OCI-LY7 (cell line): ENCODE measurements at regions not wholly inside any gene's neighbourhood (a gene's known extent, or its start where the extent isn't known, plus 50 kb on each side); places are given as distances from the start of the nearest gene placed in this dataset.

Source experiments
- BruUV-seq: library from RNA; stranded (reverse); fragments of 400-500 nt; replicated peaks from 2 replicates; lab custom pipeline; 2021; lab: Mats Ljungman, UMichigan
- CTCF ChIA-PET: fragments of 300-600 bp; sonication (Branson Sonifier 250); formaldehyde crosslinking; loops from one replicate; lab custom pipeline; 2022; ENCODE audit warnings: antibody characterized with exemption; ENCODE audit not compliant: unreplicated experiment; lab: Charles Lee
- POLR2A ChIA-PET: fragments of 300-600 bp; sonication (Branson Sonifier 250); formaldehyde crosslinking; loops from one replicate; lab custom pipeline; 2022; ENCODE audit warnings: antibody characterized with exemption; lab: Charles Lee
- DNase-seq: peaks from one replicate; pipeline ENCODE4 v3.0.0-alpha.2; 2015; ENCODE audit warnings: low spot score
- H2AFZ ChIP-seq: fragments of 200-600 bp; sonication (generic), shearing (Covaris generic); 2 replicates; pipeline ENCODE4 v1.6.1; 2014; ENCODE audit warnings: mild to moderate bottlenecking, antibody characterized with exemption, low read length, moderate library complexity
- H3K27ac ChIP-seq: fragments of 200-600 bp; sonication (generic); 2 replicates; pipeline ENCODE4 v1.5.1; 2014; ENCODE audit warnings: mixed run types, low read depth, mild to moderate bottlenecking, moderate library complexity, low read length, inconsistent platforms; ENCODE audit not compliant: poor library complexity, severe bottlenecking
- H3K36me3 ChIP-seq: fragments of 200-600 bp; sonication (generic); 2 replicates; pipeline ENCODE4 v1.6.1; 2014; ENCODE audit warnings: mild to moderate bottlenecking, antibody characterized with exemption, low read length, moderate library complexity, mixed read lengths; ENCODE audit not compliant: insufficient read depth
- H3K4me1 ChIP-seq: fragments of 200-600 bp; sonication (generic); 2 replicates; pipeline ENCODE4 v1.5.1; 2014; ENCODE audit warnings: mild to moderate bottlenecking, low read length; ENCODE audit not compliant: insufficient read depth, poor library complexity, severe bottlenecking
- H3K4me2 ChIP-seq: fragments of 200-600 bp; sonication (generic); 2 replicates; pipeline ENCODE4 v1.6.1; 2014; ENCODE audit warnings: mild to moderate bottlenecking, low read length
- H3K4me3 ChIP-seq: fragments of 200-600 bp; sonication (generic); 2 replicates; pipeline ENCODE4 v1.5.1; 2014; ENCODE audit warnings: mild to moderate bottlenecking, low read depth, low read length; ENCODE audit not compliant: poor library complexity, severe bottlenecking
- H3K79me2 ChIP-seq: fragments of 200-600 bp; sonication (generic); 2 replicates; pipeline ENCODE4 v1.6.1; 2016; ENCODE audit warnings: low read depth, mild to moderate bottlenecking, low read length, moderate library complexity, mixed read lengths; ENCODE audit not compliant: insufficient read depth
- H3K9me2 ChIP-seq: fragments of 200-600 bp; sonication (generic); 2 replicates; pipeline ENCODE4 v1.6.1; 2016; ENCODE audit warnings: mild to moderate bottlenecking, low read length, mixed read lengths; ENCODE audit not compliant: insufficient read depth
- H3K9me3 ChIP-seq: fragments of 200-600 bp; sonication (generic); 2 replicates; pipeline ENCODE4 v1.6.1; 2014; ENCODE audit warnings: mild to moderate bottlenecking, mixed run types, low read length, mixed read lengths
- H4K20me1 ChIP-seq: fragments of 200-600 bp; sonication (generic); 2 replicates; pipeline ENCODE4 v1.6.1; 2014; ENCODE audit warnings: mild to moderate bottlenecking, antibody characterized with exemption, low read length, moderate library complexity, mixed read lengths; ENCODE audit not compliant: insufficient read depth
- EZH2phosphoT487 ChIP-seq: fragments of 200-600 bp; sonication (generic); IDR thresholded peaks from 2 replicates; pipeline ENCODE4 v1.6.1; 2018; ENCODE audit warnings: low read depth, borderline replicate concordance, mild to moderate bottlenecking, mixed run types, antibody characterized with exemption, low read length, moderate library complexity, mixed read lengths
- intact Hi-C: fragments of 100-400 bp; cut with micrococcal nuclease; formaldehyde crosslinking; loops from one replicate; pipeline ENCODE4 v1.10.0; 2022; ENCODE audit not compliant: unreplicated experiment
- TF ChIP-seq, protein P1 (sequence below): fragments of 200-600 bp; sonication (generic); conservative IDR thresholded peaks from 2 replicates; pipeline ENCODE4 v1.5.1; 2014; ENCODE audit warnings: mild to moderate bottlenecking, antibody characterized with exemption, low read length, moderate library complexity, mixed read lengths

DNA sequence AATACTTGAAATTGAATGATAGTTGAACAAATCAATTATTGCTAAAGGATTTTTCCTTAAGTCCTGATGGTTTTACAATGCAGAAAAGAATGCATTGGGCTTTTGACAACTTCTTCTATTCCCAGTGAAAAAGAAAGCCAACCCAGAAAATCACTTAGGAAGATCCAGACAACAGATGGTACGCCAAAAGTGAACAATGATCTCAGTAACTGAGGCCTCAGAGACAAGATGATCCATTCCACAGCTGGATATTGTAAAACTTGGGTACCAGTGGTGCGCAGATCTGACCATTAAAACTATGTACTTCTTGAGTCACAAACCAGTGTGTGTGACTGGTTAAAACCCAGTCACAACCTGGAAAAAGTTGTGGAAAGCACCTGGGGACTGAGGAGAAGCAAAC lies 173.5 kb downstream of the ETAA1 start:
- H3K4me1 ChIP-seq = no peaks in the 10 kb centered on the region
- no peak overlapping the region for H3K27ac ChIP-seq
- H2AFZ ChIP-seq = no peak overlapping the region
- no peaks in the 10 kb centered on the region for H3K79me2 ChIP-seq
- H3K9me3 ChIP-seq = no peaks in the 10 kb centered on the region
- H3K9me2 ChIP-seq = no peaks in the 10 kb centered on the region
- no TSS peak for BruUV-seq
- intact Hi-C loops = no loop called here
- POLR2A ChIA-PET = no interaction called here
- H3K4me2 ChIP-seq = no peak overlapping the region
- no peaks in the 10 kb centered on the region for H4K20me1 ChIP-seq
- no peak for DNase-seq
- CTCF ChIA-PET = no interaction called here
- no peaks in the 10 kb centered on the region for H3K36me3 ChIP-seq
- H3K4me3 ChIP-seq = no peak overlapping the region
- TF ChIP-seq EZH2phosphoT487 = no peak
- TF ChIP-seq, protein P1, sequence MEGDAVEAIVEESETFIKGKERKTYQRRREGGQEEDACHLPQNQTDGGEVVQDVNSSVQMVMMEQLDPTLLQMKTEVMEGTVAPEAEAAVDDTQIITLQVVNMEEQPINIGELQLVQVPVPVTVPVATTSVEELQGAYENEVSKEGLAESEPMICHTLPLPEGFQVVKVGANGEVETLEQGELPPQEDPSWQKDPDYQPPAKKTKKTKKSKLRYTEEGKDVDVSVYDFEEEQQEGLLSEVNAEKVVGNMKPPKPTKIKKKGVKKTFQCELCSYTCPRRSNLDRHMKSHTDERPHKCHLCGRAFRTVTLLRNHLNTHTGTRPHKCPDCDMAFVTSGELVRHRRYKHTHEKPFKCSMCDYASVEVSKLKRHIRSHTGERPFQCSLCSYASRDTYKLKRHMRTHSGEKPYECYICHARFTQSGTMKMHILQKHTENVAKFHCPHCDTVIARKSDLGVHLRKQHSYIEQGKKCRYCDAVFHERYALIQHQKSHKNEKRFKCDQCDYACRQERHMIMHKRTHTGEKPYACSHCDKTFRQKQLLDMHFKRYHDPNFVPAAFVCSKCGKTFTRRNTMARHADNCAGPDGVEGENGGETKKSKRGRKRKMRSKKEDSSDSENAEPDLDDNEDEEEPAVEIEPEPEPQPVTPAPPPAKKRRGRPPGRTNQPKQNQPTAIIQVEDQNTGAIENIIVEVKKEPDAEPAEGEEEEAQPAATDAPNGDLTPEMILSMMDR = no peak

DNA sequence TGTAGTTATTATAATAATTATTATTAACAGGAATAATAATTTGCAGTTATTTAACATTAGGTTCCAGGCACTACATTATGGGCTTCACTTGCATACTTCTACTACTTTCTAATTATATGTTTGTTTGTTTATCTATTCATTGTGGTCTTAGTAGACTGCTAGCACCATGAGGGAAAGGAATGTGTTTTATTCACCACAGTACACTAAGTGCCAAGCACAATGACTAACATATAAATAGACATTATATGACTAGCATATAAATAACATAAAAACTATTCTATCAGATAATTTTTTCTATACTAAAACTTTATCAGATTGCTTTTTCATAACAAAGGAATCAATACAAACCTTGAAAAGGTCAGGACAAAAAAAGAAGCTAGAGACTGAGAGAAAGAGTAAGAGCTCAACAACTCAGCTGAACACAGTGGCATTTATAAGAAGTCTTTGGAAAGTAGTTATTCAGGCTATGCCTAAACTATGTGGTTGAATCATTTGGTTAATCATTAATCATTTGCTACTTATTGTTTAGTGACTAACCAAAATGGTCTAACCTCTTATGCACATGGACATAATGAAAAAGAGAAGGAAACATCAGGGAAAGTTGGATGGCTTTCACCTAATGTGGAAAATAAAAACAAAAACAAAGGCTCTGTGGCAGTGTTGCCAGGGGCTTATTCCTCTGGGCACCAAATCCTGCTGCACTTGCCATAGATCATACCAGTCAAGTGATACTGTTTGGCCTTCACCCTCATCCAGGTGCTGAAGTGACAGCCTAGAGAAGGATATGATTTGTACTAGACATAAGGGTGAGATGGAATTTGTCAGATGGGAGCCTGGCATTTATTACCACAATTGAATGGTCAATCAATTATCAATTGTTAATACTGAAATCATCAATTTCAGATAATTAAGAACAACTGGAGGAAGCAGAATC lies 174.9 kb downstream of the ETAA1 start:
- DNase-seq = no peak
- Histone ChIP-seq H3K4me1 (no peaks in the 10 kb centered on the region), H4K20me1 (no peaks in the 10 kb centered on the region), H3K9me2 (no peaks in the 10 kb centered on the region), H3K36me3 (no peaks in the 10 kb centered on the region), H3K4me2 (no peak overlapping the region), H3K4me3 (no peak overlapping the region), H3K27ac (no peak overlapping the region), H3K9me3 (no peaks in the 10 kb centered on the region), H3K79me2 (no peaks in the 10 kb centered on the region), H2AFZ (no peak overlapping the region)
- intact Hi-C loops = no loop called here
- TF ChIP-seq, protein P1 = no peak
- TF ChIP-seq EZH2phosphoT487 = no peak
- no TSS peak for BruUV-seq
- ChIA-PET CTCF (no interaction called here), POLR2A (no interaction called here)
